HG03460 (cell line): ENCODE measurements at regions not wholly inside any gene's neighbourhood (a gene's known extent, or its start where the extent isn't known, plus 50 kb on each side); places are given as distances from the start of the nearest gene placed in this dataset.

Source experiments
- ATAC-seq: cut with Tn5 transposase; IDR thresholded peaks from one replicate; pipeline ENCODE4 v1.9.1; 2021; ENCODE audit not compliant: unreplicated experiment

- ATAC-seq = no peak
Measured at GRCh38 chr5:135207866-135208265, 173.8 kb upstream of the PITX1 start.

GRCh38 chr5:135206862-135207261 is 172.8 kb upstream of the PITX1 start:
- no peak for ATAC-seq

GRCh38 chr5:135205632-135206349 is 171.8 kb upstream of the PITX1 start:
- no peak for ATAC-seq

GRCh38 chr5:135204151-135204600 is 170.1 kb upstream of the PITX1 start:
- ATAC-seq = no peak

- ATAC-seq = no peak
Measured at GRCh38 chr5:135203593-135204036, 169.6 kb upstream of the PITX1 start.

- ATAC-seq = no peak
Measured at GRCh38 chr5:135203019-135203418, 169.0 kb upstream of the PITX1 start.

- ATAC-seq = no peak
Measured at GRCh38 chr5:135199919-135200318, 165.9 kb upstream of the PITX1 start.

GRCh38 chr5:135196483-135196882 is 162.5 kb upstream of the PITX1 start:
- ATAC-seq = no peak

GRCh38 chr5:135195270-135195608 is 161.2 kb upstream of the PITX1 start:
- ATAC-seq = no peak

- no peak for ATAC-seq
Measured at GRCh38 chr5:135194573-135195269, 160.7 kb upstream of the PITX1 start.

GRCh38 chr5:135194126-135194488 is 160.1 kb upstream of the PITX1 start:
- no peak for ATAC-seq

GRCh38 chr5:135193213-135194125 is 159.4 kb upstream of the PITX1 start:
- ATAC-seq = no peak

- no peak for ATAC-seq
Measured at GRCh38 chr5:135192351-135192750, 158.3 kb upstream of the PITX1 start.

- peak; percentile 88 for ATAC-seq
Measured at GRCh38 chr5:135191084-135191826, 157.2 kb upstream of the PITX1 start.

- ATAC-seq = no peak
Measured at GRCh38 chr5:135190416-135191083, 156.5 kb upstream of the PITX1 start.

GRCh38 chr5:135189024-135189423 is 155.0 kb upstream of the PITX1 start:
- no peak for ATAC-seq

- no peak for ATAC-seq
Measured at GRCh38 chr5:135188233-135188914, 154.3 kb upstream of the PITX1 start.

- no peak for ATAC-seq
Measured at GRCh38 chr5:135186662-135187522, 152.9 kb upstream of the PITX1 start.
